OCI-LY3 (cell line): ENCODE measurements at regions not wholly inside any gene's neighbourhood (a gene's known extent, or its start where the extent isn't known, plus 50 kb on each side); places are given as distances from the start of the nearest gene placed in this dataset.
"Not testable (repeated sequence)": the region's sequence is repeated elsewhere in the genome, so short reads cannot be mapped to it uniquely, and the experiment has no call there.

Experiments
- H2AFZ ChIP-seq: fragments of 200-600, 300-600 bp; shearing (Covaris generic); 2 replicates; pipeline ENCODE4 v1.6.0; 2014; ENCODE audit warnings: antibody characterized with exemption, low read depth, low read length
- H3K27ac ChIP-seq: fragments of 200-600, 300-600 bp; sonication (generic); 2 replicates; pipeline ENCODE4 v1.5.1; 2014; ENCODE audit warnings: mild to moderate bottlenecking, low read length, moderate library complexity, mixed read lengths
- H3K27me3 ChIP-seq: fragments of 200-600, 300-600 bp; sonication (generic); 2 replicates; pipeline ENCODE4 v1.6.1; 2014; ENCODE audit warnings: low read depth, low read length, mixed read lengths
- H3K36me3 ChIP-seq: fragments of 200-600, 300-600 bp; sonication (generic); replicated peaks from 2 replicates; pipeline ENCODE3; 2014; ENCODE audit warnings: low read depth, low read length, mixed read lengths
- H3K4me1 ChIP-seq: fragments of 300-600, 200-600 bp; sonication (generic); 2 replicates; pipeline ENCODE4 v1.6.1; 2014; ENCODE audit warnings: low read length, mixed read lengths
- H3K4me2 ChIP-seq: fragments of 200-600, 300-600 bp; sonication (generic); 2 replicates; pipeline ENCODE4 v1.6.1; 2014; ENCODE audit warnings: low read length, mixed read lengths
- H3K4me3 ChIP-seq: fragments of 300-600, 200-600 bp; sonication (generic); 2 replicates; pipeline ENCODE4 v1.5.1; 2014; ENCODE audit warnings: antibody characterized with exemption, mild to moderate bottlenecking, low read length, moderate library complexity
- H3K79me2 ChIP-seq: fragments of 300-600, 200-600 bp; shearing (Covaris generic); 2 replicates; pipeline ENCODE4 v1.6.1; 2014; ENCODE audit warnings: mild to moderate bottlenecking, low read length, mixed read lengths
- H3K9ac ChIP-seq: fragments of 300-600, 200-600 bp; shearing (Covaris generic); 2 replicates; pipeline ENCODE4 v1.6.0; 2014; ENCODE audit warnings: mild to moderate bottlenecking, low read length, moderate library complexity
- H3K9me3 ChIP-seq: fragments of 200-600, 300-600 bp; shearing (Covaris generic); 2 replicates; pipeline ENCODE4 v1.6.1; 2014; ENCODE audit warnings: low read length, mixed read lengths; ENCODE audit not compliant: insufficient read depth
- H4K20me1 ChIP-seq: fragments of 200-600, 300-600 bp; sonication (generic); 2 replicates; pipeline ENCODE4 v1.6.1; 2016; ENCODE audit warnings: low read length, mixed read lengths; ENCODE audit not compliant: insufficient read depth
- EZH2phosphoT487 ChIP-seq: fragments of 200-600 bp; shearing (Covaris generic); IDR thresholded peaks from 2 replicates; pipeline ENCODE4 v1.6.1; 2018; ENCODE audit warnings: antibody characterized with exemption, mixed run types, low read depth
- TF ChIP-seq, protein P1 (sequence below): fragments of 200-600, 300-600 bp; sonication (generic); IDR thresholded peaks from 2 replicates; pipeline ENCODE4 v1.5.1; 2014; ENCODE audit warnings: antibody characterized with exemption, low read length, low read depth

DNA sequence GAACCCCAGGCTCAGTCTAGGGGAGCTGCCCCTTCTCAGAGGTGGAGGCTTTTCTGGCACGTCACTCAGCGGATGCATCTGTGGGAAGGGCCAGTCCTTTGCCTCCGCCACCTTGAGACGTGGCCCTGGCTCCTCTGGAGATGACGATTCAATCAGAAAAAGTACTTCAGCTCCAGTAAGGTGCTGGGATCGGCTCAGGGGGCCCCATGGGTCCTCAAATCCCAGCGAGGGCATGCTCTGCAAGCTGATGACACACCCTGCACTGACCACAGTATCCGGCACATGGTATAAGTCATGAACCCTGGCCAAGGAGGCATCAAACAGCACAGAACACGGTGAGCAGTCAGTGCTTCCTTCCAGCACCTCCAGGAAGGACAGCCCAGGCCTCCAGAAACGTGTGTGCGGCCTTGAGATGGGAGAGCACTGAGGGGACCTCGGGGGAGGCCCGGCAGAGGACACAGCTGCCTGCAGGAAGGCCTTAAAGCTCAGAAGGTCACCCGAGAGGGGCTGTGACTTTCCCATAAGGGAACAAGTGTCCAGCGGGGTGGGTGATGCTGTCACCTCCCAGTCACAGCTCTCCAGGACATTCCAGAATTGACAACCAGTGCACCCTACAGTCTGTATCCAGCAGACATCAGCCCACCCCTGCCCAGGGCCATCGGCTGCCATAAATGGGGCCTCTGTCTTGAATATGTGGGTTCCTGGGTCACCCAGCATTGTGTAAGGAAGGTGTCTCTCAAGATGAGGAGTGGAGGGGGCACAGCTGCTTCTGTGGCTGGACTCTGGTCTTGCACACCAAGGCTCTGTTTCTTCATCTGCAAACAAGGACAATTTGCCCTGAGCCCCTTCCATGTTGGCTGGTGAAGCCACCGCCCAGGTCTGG, 205.8 kb downstream of the NDUFA10 start:
- Histone ChIP-seq H3K27ac (no peak overlapping the region), H3K9ac (no peak overlapping the region), H2AFZ (no peak overlapping the region), H3K79me2 (no peaks in the 10 kb centered on the region), H3K4me1 (no peaks in the 10 kb centered on the region), H3K4me2 (no peak overlapping the region), H3K27me3 (no peaks in the 10 kb centered on the region), H3K36me3 (no peaks in the 10 kb centered on the region), H3K9me3 (no peaks in the 10 kb centered on the region), H4K20me1 (no peaks in the 10 kb centered on the region), H3K4me3 (no peak overlapping the region)
- TF ChIP-seq, protein P1, sequence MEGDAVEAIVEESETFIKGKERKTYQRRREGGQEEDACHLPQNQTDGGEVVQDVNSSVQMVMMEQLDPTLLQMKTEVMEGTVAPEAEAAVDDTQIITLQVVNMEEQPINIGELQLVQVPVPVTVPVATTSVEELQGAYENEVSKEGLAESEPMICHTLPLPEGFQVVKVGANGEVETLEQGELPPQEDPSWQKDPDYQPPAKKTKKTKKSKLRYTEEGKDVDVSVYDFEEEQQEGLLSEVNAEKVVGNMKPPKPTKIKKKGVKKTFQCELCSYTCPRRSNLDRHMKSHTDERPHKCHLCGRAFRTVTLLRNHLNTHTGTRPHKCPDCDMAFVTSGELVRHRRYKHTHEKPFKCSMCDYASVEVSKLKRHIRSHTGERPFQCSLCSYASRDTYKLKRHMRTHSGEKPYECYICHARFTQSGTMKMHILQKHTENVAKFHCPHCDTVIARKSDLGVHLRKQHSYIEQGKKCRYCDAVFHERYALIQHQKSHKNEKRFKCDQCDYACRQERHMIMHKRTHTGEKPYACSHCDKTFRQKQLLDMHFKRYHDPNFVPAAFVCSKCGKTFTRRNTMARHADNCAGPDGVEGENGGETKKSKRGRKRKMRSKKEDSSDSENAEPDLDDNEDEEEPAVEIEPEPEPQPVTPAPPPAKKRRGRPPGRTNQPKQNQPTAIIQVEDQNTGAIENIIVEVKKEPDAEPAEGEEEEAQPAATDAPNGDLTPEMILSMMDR, result no peak
- no peak for TF ChIP-seq EZH2phosphoT487

DNA sequence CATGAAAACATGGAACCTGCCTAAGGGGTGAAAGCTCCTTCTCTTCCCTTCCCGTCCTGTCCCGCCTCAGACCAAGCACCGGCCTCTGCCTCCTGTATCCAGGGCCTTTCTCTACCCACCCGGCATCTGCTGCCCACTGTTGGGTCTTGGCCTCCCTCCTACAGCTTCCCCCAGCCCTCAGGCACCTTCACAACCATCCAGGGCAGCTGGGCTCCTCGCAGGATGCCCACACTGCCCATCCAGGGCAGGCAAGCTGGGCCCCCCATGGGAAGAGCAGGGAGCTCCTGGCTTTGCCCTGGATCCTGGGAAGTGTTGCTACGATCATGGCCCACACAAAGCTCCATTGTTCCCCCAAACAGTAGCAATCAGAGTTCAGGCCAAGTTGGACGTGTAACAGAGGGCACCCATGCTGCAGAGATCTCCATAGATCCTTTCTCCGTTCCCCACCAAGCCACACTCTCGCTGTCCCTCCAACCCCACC, 206.6 kb downstream of the NDUFA10 start:
- no peak overlapping the region for H3K9ac ChIP-seq
- H3K4me3 ChIP-seq, result no peak overlapping the region
- no peaks in the 10 kb centered on the region for H3K36me3 ChIP-seq
- no peaks in the 10 kb centered on the region for H3K79me2 ChIP-seq
- H3K27ac ChIP-seq, result no peak overlapping the region
- no peaks in the 10 kb centered on the region for H3K27me3 ChIP-seq
- H3K4me2 ChIP-seq, result no peak overlapping the region
- TF ChIP-seq, protein P1, result no peak
- no peak for TF ChIP-seq EZH2phosphoT487
- no peaks in the 10 kb centered on the region for H3K4me1 ChIP-seq
- no peaks in the 10 kb centered on the region for H3K9me3 ChIP-seq
- H4K20me1 ChIP-seq, result no peaks in the 10 kb centered on the region
- no peak overlapping the region for H2AFZ ChIP-seq

DNA sequence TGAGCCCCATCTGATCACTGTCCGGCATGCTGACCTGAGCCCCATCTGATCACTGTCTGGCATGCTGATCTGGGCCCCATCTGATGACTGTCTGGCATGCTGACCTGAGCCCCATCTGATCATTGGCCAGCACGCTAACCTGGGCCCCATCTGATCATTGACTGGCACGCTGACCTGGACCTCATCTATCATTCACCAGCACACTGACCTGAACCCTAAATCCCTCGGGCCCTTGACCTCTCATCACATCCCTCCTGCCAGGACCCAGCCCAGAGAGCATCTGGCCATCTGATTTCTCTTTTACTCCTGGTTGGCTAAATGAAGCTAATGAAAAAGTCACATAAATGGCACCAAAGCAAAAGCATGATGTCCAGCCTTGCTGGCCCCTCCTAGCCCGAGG, 207.1 kb downstream of the NDUFA10 start:
- no peak overlapping the region for H3K4me2 ChIP-seq
- TF ChIP-seq, protein P1, result no peak
- TF ChIP-seq EZH2phosphoT487, result no peak
- no peaks in the 10 kb centered on the region for H3K4me1 ChIP-seq
- no peaks in the 10 kb centered on the region for H3K36me3 ChIP-seq
- H3K9ac ChIP-seq, result no peak overlapping the region
- H4K20me1 ChIP-seq, result no peaks in the 10 kb centered on the region
- no peak overlapping the region for H3K27ac ChIP-seq
- no peak overlapping the region for H3K4me3 ChIP-seq
- no peak overlapping the region for H2AFZ ChIP-seq
- no peaks in the 10 kb centered on the region for H3K27me3 ChIP-seq
- H3K9me3 ChIP-seq, result no peaks in the 10 kb centered on the region
- no peaks in the 10 kb centered on the region for H3K79me2 ChIP-seq

DNA sequence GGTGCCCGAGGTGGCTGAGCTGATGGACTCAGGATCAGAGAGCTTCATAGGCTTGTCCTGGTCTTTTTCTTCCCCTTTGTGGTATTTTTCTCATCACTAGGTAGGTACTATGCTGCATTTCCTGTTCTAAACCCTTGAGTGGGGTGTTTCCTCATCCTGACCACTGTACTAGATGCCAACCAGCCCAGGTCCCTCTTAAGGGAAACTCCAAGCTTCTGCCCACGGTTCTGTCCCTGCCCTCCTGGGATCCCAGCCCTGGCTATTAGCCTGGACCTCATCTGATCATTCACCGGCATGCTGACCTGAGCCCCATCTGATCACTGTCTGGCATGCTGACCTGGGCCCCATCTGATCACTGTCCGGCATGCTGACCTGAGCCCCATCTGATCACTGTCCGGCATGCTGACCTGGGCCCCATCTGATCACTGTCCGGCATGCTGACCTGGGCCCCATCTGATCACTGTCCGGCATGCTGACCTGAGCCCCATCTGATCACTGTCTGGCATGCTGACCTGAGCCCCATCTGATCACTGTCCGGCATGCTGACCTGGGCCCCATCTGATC, 207.6 kb downstream of the NDUFA10 start:
- not testable (repeated sequence) for H3K9me3 ChIP-seq, H3K4me3 ChIP-seq, H3K4me1 ChIP-seq, H3K79me2 ChIP-seq, H3K4me2 ChIP-seq, H4K20me1 ChIP-seq, H2AFZ ChIP-seq, H3K36me3 ChIP-seq, H3K9ac ChIP-seq, H3K27ac ChIP-seq, H3K27me3 ChIP-seq
